ENCODE measurements at regions not wholly inside any gene's neighbourhood (a gene's known extent, or its start where the extent isn't known, plus 50 kb on each side); places are given as distances from the start of the nearest gene placed in this dataset.

DNA sequence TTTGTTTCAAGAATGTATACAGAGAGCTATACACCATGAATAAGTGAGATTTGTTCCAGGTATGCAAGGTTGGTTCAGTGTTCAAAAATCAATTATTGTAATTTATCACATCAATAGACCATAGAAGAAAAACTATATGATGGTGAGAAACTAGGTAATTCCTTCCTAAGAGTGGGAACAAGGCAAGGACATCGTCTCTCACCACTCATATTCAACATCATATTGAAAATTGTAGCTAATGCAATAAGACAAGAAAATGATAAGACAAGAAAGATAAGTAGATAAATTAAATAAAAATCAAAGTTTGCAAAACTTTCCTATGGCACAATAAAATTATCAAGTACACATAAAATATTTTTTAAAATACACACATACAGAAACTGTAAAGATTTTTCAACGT, 385.3 kb upstream of the COBL start:
- DNase-seq = no peak
- in situ Hi-C loops (cut with MboI; ENCODE audit: low sequenced_read_pairs) = no loop called here

More for the DNA sequence above, 385.3 kb upstream of the COBL start:
- H3K36me3 ChIP-seq (ENCODE audit: control insufficient read depth, insufficient read depth, low read length) = no peaks in the 10 kb centered on the region
- no TSS peak for BruUV-seq (replicated peaks)
- H3K14ac ChIP-seq (replicated peaks; ENCODE audit: low read depth, low read length) = no peak overlapping the region
- no peak overlapping the region for H3K4me2 ChIP-seq (ENCODE audit: low read depth, low read length)
- H3K27ac ChIP-seq (ENCODE audit: insufficient read depth, low read length) = no peak overlapping the region
- no peak overlapping the region for H2BK20ac ChIP-seq (ENCODE audit: low read depth, low read length)
- no peaks in the 10 kb centered on the region for H4K20me1 ChIP-seq (ENCODE audit: insufficient read depth, low read length)
- H3K56ac ChIP-seq (ENCODE audit: extremely low read depth, insufficient read depth, low read length) = no peak overlapping the region
- CTCF ChIA-PET = interaction anchor here (1.0 kb wide), 1 partner anchor 10 kb away, joined by 3 read pairs; no protein-coding TSS in a partner anchor
- H2BK15ac ChIP-seq (ENCODE audit: low read depth, low read length) = no peak overlapping the region
- no peak overlapping the region for H4K8ac ChIP-seq (ENCODE audit: low read depth in 2 of 2, low read length in 2 of 2)
- no peak overlapping the region for H4K91ac ChIP-seq (ENCODE audit: insufficient read depth, low read depth, low read length)
- H3K9ac ChIP-seq (ENCODE audit: low read depth, low read length) = no peak overlapping the region
- no peak overlapping the region for H4K5ac ChIP-seq (ENCODE audit: low read depth, low read length)
- H3K27me3 ChIP-seq (ENCODE audit: control insufficient read depth, insufficient read depth, low read length) = no peaks in the 10 kb centered on the region
- peaks cover 5% of the 10 kb centered on the region; the same call in 1 of the 2 replicates for H3K9me3 ChIP-seq (ENCODE audit: control insufficient read depth, insufficient read depth, low read length)
- no peak overlapping the region for H2BK120ac ChIP-seq (ENCODE audit: low read depth, low read length)
- no peak overlapping the region for H3K23ac ChIP-seq (ENCODE audit: low read depth, low read length)
- no peaks in the 10 kb centered on the region for H3K79me1 ChIP-seq (ENCODE audit: low read depth in 1 of 2, low read length in 2 of 2)
- H3K4me3 ChIP-seq (ENCODE audit: insufficient read depth, low read depth, low read length) = no peak overlapping the region
- dilution Hi-C loops (cut with HindIII; ENCODE audit: low sequenced_read_pairs, unreplicated experiment) = no loop called here
- TF ChIP-seq MXI1 (IDR thresholded peaks at IDR 0.05; ENCODE audit: borderline replicate concordance, low read depth, low read length) (no peak), RFX5 (IDR thresholded peaks at IDR 0.05; ENCODE audit: low read depth, low read length) (no peak), MAZ (IDR thresholded peaks at IDR 0.05; ENCODE audit: borderline replicate concordance, low read depth, low read length) (no peak), NFE2L2 (IDR thresholded peaks at IDR 0.05; ENCODE audit: low read depth, low read length) (no peak)
- TF ChIP-seq, protein P1, sequence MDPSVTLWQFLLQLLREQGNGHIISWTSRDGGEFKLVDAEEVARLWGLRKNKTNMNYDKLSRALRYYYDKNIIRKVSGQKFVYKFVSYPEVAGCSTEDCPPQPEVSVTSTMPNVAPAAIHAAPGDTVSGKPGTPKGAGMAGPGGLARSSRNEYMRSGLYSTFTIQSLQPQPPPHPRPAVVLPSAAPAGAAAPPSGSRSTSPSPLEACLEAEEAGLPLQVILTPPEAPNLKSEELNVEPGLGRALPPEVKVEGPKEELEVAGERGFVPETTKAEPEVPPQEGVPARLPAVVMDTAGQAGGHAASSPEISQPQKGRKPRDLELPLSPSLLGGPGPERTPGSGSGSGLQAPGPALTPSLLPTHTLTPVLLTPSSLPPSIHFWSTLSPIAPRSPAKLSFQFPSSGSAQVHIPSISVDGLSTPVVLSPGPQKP (IDR thresholded peaks at IDR 0.05; ENCODE audit: borderline replicate concordance, low read depth, low read length) = no peak
- H2AK9ac ChIP-seq (replicated peaks; ENCODE audit: low read depth, low read length, poor library complexity) = no peak overlapping the region
- intact Hi-C loops (cut with micrococcal nuclease) = no loop called here
- no peak overlapping the region for H2AK5ac ChIP-seq (ENCODE audit: low read depth, low read length)
- no peak overlapping the region for H3K18ac ChIP-seq (ENCODE audit: low read depth, low read length)
- H3K4me1 ChIP-seq (ENCODE audit: control insufficient read depth, insufficient read depth, low read length) = no peaks in the 10 kb centered on the region
- no peak overlapping the region for H3K4ac ChIP-seq (ENCODE audit: low read depth, low read length)
- H3K9me1 ChIP-seq (ENCODE audit: insufficient read depth, low read length) = no peaks in the 10 kb centered on the region
- POLR2A ChIA-PET (ENCODE audit: unreplicated experiment) = no interaction called here
- WGBS, 2 experiments (ENCODE audit: extremely low coverage in 2 of 2, insufficient read length in 1 of 2) = no CpG with 5 or more reads among the region's 2 CpGs
- H2AFZ ChIP-seq (replicated peaks; ENCODE audit: low read length, poor library complexity) = no peak overlapping the region
- no peak for ATAC-seq (ENCODE audit: low read depth)
- H2BK5ac ChIP-seq (ENCODE audit: low read depth, low read length, poor library complexity, severe bottlenecking) = no peak overlapping the region
